GM13976 (cell line): ENCODE measurements at regions not wholly inside any gene's neighbourhood (a gene's known extent, or its start where the extent isn't known, plus 50 kb on each side); places are given as distances from the start of the nearest gene placed in this dataset.
"Not testable (repeated sequence)": the region's sequence is repeated elsewhere in the genome, so short reads cannot be mapped to it uniquely, and the experiment has no call there.

Experiments
- DNase-seq: peaks from one replicate; pipeline ENCODE4 v3.0.0; 2012; ENCODE audit warnings: low spot score
- CTCF ChIP-seq: IDR thresholded peaks from 2 replicates; pipeline ENCODE4 v1.5.1; 2012; ENCODE audit warnings: borderline replicate concordance, mild to moderate bottlenecking; ENCODE audit not compliant: insufficient read depth; ENCODE audit errors: extremely low read depth, missing control alignments, control extremely low read depth
- in situ Hi-C: fragments of 300-500 bp; cut with MboI; formaldehyde crosslinking; loops from one replicate; pipeline ENCODE4 v1.12.0; 2022; ENCODE audit warnings: low sequenced_read_pairs, mixed read lengths, inconsistent platforms; ENCODE audit not compliant: unreplicated experiment

DNA sequence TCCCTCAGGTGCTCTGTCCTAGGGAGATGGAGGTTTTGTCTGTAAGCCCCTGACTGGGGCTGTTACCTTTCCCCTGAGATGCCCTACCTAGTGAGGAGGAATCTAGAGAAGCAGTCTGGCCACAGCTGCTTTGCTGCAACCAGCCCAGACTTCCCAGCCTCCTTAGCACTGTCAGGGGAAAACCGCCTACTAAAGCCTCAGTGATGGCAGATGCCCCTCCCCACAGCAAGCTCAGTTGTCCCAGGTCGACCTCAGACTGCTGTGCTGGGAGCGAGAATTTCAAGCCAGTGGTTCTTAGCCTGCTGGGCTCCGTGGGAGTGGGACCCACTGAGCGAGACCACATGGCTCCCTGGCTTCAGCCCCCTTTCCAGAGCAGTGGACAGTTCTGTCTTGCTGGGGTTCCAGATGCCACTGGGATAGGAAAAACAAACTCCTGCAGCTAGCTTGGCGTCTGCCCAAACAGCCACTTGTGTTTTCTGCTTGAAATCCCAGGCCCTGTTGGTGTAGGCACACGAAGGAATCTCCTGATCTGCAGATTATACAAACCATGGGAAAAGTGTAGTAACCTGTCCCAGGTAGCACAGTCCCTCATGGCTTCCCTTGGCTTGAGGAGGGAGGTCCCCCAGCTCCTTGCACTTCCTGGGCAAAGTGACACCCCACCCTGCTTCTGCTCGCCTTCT lies 146.4 kb upstream of the PROKR2 start:
- DNase-seq, result no peak
- TF ChIP-seq CTCF, result no peak
- in situ Hi-C loops, result no loop called here

DNA sequence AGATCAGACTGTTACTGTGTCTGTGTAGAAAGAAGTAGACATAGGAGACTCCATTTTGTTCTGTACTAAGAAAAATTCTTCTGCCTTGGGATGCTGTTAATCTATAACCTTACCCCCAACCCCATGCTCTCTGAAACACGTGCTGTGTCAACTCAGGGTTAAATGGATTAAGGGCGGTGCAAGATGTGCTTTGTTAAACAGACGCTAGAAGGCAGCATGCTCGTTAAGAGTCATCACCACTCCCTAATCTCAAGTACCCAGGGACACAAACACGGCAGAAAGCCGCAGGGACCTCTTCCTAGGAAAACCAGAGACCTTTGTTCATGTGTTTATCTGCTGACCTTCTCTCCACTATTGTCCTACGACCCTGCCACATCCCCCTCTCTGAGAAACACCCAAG lies 137.0 kb upstream of the PROKR2 start:
- DNase-seq, in situ Hi-C loops: not testable (repeated sequence)

DNA sequence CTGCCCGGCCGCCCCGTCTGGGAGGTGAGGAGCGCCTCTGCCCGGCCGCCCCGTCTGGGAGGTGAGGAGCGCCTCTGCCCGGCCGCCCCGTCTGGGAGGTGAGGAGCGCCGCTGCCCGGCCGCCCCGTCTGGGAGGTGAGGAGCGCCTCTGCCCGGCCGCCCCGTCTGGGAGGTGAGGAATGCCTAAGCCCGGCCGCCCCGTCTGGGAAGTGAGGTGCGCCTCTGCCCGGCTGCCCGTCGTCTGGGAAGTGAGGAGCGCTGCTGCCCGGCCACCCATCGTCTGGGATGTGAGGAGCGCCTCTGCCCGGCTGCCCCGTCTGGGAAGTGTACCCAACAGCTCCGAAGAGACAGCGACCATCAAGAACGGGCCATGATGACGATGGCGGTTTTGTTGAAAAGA lies 136.6 kb upstream of the PROKR2 start:
- DNase-seq, in situ Hi-C loops: not testable (repeated sequence)

- DNase-seq, in situ Hi-C loops: not testable (repeated sequence)
Observed at GRCh38 chr20:5452691-5453090, 135.9 kb upstream of the PROKR2 start.

DNA sequence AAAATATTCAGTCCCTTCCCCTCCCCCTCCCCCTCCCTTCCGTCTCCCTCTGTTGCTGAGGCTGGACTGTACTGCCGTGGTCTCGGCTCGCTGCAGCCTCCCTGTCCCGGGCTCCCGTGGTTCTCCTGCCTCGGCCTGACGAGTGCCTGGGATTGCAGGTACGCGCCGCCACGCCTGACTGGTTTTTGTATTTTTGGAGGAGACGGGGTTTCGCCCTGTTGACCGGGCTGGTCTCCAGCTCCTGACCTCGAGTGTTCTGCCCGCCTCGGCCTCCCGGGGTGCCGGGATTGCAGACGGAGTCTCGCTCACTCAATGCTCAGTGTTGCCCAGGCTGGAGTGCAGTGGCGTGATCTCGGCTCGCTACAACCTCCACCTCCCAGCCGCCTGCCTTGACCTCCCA lies 135.5 kb upstream of the PROKR2 start:
- in situ Hi-C loops, DNase-seq: not testable (repeated sequence)

DNA sequence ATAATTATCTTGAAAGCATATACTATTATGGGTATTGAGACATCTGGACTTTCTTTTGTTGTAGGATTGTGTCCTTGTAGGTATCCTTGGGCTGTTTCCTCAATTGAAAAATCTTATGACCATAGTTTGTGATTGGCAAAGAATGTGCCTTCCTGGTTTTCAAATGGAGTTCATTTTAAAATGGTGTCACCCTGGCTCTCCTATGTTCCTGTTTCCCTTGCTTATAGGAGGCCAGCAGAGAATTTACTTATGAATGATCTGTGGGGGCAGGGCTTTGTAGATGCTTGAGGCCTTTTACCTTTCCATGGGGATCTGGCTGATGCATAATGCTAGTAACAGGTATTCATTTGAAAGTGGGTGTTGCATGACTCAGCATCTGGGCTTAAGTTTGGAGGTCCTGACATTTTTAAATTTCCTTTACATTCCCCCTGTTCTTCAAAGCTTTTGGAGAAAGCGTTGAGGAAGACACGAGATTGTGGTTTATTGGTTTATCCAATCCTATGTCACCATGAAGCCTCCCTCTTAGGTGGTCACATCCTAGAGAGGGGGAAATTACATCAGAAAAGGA lies 135.0 kb upstream of the PROKR2 start:
- in situ Hi-C loops, result no loop called here
- no peak for DNase-seq
- no peak for TF ChIP-seq CTCF

DNA sequence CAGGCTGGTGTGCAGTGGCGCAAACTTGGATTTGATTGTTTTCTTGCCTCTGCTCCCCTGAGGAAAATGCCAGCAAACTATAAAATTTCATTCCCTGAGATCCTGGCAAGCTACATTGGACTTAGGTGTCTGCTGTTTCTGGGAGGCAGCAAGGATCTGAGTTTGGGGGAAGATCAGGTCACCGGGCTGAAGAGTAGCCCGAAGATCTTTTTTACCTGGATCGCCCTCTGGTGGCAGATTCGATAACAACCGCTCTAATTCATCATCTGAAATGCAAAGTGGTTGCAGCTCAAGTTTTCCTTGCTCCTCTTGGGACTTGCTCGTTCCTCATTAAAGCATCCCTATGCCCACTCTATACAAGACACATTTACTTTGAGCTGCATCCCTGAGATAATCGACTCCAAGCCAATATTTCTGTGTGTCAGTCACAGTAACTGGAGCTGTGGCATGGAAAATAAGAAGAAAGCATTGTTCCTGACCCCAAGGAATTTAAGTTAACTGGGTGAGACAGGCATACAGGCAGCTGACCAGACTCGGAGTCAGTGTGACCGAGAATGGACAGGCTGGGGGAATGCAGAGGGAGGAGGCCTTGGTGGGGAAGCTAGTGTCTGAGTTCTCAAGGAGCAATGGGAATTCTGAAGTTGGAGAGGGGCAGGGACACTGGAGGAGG lies 131.8 kb upstream of the PROKR2 start:
- in situ Hi-C loops, result no loop called here
- DNase-seq, result peak; percentile 66
- peak; percentile 62 for TF ChIP-seq CTCF

DNA sequence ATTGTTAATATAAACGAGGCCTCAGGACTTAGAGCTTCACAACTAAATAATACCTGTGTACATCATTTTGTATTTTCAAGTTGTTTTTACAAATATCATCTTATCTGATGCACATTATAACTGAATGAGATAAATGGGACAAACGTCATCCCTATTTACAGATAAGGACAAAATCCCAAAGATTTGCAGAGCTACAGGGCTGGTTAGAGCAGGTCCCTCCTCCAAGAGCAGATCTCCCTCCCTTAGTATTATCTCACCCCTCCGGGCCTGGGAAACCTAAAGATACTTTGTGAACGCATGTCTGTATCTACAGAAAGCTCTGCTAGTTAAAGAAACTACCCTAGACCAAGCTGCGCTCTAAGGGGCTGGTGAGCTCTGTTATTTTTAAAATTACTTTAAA lies 130.4 kb upstream of the PROKR2 start:
- in situ Hi-C loops, result no loop called here
- TF ChIP-seq CTCF, result no peak

DNA sequence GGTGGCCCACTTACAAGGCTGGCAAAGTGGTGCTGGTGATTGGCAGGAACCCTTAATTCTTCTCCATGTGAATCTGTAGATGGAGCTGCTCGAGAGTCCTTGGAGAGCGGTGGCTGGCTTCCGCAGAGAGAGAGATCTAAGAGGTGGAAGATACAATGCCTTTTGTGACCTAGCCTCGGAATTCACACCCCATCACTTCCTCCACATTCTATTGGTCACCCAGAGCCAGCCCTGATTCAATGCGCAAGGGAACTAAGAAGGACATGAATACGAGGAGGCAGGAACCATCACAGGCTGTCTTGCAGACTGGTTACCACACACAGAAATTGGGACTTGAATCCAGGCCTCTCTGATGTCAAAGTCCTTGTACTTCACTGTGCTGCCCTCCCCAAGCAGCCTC lies 128.9 kb upstream of the PROKR2 start:
- in situ Hi-C loops, result no loop called here
- TF ChIP-seq CTCF, result no peak
- DNase-seq, result no peak

More for the DNA sequence above, 130.4 kb upstream of the PROKR2 start:
- no peak for DNase-seq
